ENCODE measurements at regions not wholly inside any gene's neighbourhood (a gene's known extent, or its start where the extent isn't known, plus 50 kb on each side); places are given as distances from the start of the nearest gene placed in this dataset.

DNA sequence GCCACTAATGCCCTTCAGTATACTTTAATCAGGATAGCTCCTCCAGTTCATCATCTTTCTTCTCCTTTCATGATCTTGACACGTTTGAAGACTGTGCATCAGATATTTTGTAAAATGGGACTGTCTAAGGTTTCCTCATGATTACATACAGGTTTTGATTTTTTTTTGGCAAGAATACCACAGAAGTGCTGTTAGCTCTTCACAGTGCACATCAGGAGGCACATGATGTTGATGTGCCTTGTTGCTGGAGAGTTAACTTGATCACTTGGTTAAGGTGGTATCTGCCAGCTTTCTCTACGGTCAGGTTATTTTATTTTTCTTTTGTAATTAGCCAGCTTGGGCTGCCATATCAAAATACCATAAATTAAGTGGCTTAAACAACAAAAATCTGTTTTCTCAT, 128.6 kb upstream of the IVNS1ABP start:
- H3K4me1 ChIP-seq = no peaks in the 10 kb centered on the region
- no peak for DNase-seq
- H3K36me3 ChIP-seq (ENCODE audit: low read depth, missing control alignments) = no peaks in the 10 kb centered on the region
- H3K9me3 ChIP-seq = no peaks in the 10 kb centered on the region
- TF ChIP-seq POLR2A (IDR thresholded peaks at IDR 0.05) = no peak
- TF ChIP-seq, protein P1, sequence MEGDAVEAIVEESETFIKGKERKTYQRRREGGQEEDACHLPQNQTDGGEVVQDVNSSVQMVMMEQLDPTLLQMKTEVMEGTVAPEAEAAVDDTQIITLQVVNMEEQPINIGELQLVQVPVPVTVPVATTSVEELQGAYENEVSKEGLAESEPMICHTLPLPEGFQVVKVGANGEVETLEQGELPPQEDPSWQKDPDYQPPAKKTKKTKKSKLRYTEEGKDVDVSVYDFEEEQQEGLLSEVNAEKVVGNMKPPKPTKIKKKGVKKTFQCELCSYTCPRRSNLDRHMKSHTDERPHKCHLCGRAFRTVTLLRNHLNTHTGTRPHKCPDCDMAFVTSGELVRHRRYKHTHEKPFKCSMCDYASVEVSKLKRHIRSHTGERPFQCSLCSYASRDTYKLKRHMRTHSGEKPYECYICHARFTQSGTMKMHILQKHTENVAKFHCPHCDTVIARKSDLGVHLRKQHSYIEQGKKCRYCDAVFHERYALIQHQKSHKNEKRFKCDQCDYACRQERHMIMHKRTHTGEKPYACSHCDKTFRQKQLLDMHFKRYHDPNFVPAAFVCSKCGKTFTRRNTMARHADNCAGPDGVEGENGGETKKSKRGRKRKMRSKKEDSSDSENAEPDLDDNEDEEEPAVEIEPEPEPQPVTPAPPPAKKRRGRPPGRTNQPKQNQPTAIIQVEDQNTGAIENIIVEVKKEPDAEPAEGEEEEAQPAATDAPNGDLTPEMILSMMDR (IDR thresholded peaks at IDR 0.05) = no peak
- no peaks in the 10 kb centered on the region for H3K27me3 ChIP-seq
- WGBS, 2 donors = 81 to 83% methylated on average over 2 of the region's 2 CpGs
- H3K27ac ChIP-seq = no peak overlapping the region
- intact Hi-C loops (cut with DNase I; ENCODE audit: low total_unique reads) = no loop called here
- H3K4me3 ChIP-seq = no peak overlapping the region

DNA sequence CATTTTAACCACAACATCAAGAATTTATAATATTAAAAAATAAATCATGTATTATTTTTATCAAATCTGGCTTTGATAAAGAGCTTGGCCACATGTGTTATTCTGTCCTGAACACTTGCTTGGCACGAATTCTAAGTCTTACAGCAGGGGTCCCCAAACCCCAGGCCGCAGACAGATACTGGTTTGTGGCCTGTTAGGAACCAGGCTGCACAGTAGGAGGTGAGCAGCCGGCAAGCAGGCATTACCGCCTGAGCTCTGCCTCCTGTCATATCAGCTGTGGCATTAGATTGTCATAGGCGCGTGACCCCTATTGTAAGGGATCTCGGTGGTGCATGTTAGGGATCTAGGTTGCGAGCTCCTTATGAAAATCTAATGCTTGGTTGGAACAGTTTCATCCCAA, 127.6 kb upstream of the IVNS1ABP start:
- Histone ChIP-seq H3K4me3 (no peak overlapping the region), H3K27ac (no peak overlapping the region), H3K27me3 (no peaks in the 10 kb centered on the region), H3K9me3 (no peaks in the 10 kb centered on the region), H3K4me1 (no peaks in the 10 kb centered on the region), H3K36me3 (ENCODE audit: low read depth, missing control alignments) (no peaks in the 10 kb centered on the region)
- TF ChIP-seq, protein P1 (IDR thresholded peaks at IDR 0.05) = no peak
- TF ChIP-seq POLR2A (IDR thresholded peaks at IDR 0.05) = no peak
- WGBS, 2 donors = 78 to 94% methylated on average over 7 to 8 of the region's 8 CpGs
- DNase-seq = no peak
- intact Hi-C loops (cut with DNase I; ENCODE audit: low total_unique reads) = no loop called here

DNA sequence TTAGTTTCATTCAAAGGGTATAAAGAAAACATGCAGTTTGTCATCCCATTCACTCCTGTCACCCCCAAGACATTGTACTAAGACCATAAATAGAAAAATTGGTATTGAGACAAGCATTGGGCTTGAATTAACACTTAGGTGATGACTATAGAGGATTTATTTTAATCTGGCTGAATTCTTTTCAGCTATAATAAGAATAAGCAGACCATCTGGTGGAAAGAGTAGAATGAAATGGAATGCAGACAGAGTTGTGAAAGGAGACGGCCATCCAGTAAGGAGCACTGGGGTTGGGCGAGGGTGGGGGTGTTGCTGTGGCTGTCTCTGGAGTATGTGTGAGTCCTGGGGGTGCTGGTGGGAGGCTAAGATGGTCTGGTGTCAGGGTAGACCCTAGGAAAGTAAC, 125.0 kb upstream of the IVNS1ABP start:
- Histone ChIP-seq H3K4me1 (no peaks in the 10 kb centered on the region), H3K4me3 (no peak overlapping the region), H3K36me3 (ENCODE audit: low read depth, missing control alignments) (no peaks in the 10 kb centered on the region), H3K27me3 (no peaks in the 10 kb centered on the region), H3K27ac (no peak overlapping the region), H3K9me3 (no peaks in the 10 kb centered on the region)
- 89 to 91% methylated on average over 2 of the region's 2 CpGs for WGBS, 2 donors
- TF ChIP-seq, protein P1 (IDR thresholded peaks at IDR 0.05) = no peak
- no peak for TF ChIP-seq POLR2A (IDR thresholded peaks at IDR 0.05)
- intact Hi-C loops (cut with DNase I; ENCODE audit: low total_unique reads) = no loop called here
- no peak for DNase-seq

DNA sequence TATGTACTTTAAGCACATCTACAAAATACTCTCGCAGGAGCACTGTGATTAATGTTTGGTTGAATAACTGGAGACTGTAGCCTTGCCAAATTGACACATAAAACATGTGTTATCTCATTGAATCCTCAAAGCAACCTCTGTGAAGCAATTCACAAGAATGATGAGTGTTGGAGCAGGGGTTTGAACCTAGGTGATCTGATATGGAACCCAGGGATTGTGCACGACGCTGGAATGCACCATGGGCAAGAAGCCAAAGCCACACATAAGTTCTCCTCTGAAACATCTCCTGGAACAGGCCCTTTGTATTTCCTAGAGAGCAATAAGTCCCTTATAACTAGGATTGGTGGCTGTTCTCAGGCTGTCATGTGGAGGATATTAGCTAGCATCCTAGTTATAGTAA, 124.6 kb upstream of the IVNS1ABP start:
- intact Hi-C loops (cut with DNase I; ENCODE audit: low total_unique reads) = no loop called here
- no peak for DNase-seq
- Histone ChIP-seq H3K27me3 (no peaks in the 10 kb centered on the region), H3K4me1 (no peaks in the 10 kb centered on the region), H3K36me3 (ENCODE audit: low read depth, missing control alignments) (no peaks in the 10 kb centered on the region), H3K9me3 (no peaks in the 10 kb centered on the region), H3K27ac (no peak overlapping the region), H3K4me3 (no peak overlapping the region)
- no peak for TF ChIP-seq POLR2A (IDR thresholded peaks at IDR 0.05)
- TF ChIP-seq, protein P1 (IDR thresholded peaks at IDR 0.05) = no peak
- WGBS, 2 donors = 14 to 29% methylated on average over 3 of the region's 3 CpGs

DNA sequence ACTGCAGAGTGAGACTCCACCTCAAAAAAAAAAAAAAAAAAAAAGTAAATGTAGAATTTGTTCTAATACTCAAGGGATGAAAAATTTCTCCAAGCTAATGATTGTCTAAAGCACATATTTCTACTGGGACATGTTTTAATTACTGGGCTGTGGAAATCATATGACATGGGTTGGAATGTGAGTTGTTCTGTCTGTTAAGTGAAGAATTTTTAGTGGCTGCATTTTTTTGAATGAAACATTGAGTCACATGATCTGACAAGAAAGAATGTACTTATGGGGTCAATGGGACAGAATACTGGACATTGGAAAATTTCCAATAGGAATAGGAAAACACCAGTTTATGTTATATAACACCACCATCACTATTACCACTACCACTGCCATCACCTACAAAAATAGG, 123.8 kb upstream of the IVNS1ABP start:
- H3K27me3 ChIP-seq = no peaks in the 10 kb centered on the region
- no peaks in the 10 kb centered on the region for H3K4me1 ChIP-seq
- no peak for DNase-seq
- no peaks in the 10 kb centered on the region for H3K9me3 ChIP-seq
- no peaks in the 10 kb centered on the region for H3K36me3 ChIP-seq (ENCODE audit: low read depth, missing control alignments)
- no peak overlapping the region for H3K27ac ChIP-seq
- H3K4me3 ChIP-seq = no peak overlapping the region
- TF ChIP-seq, protein P1 (IDR thresholded peaks at IDR 0.05) = no peak
- TF ChIP-seq POLR2A (IDR thresholded peaks at IDR 0.05) = no peak
- intact Hi-C loops (cut with DNase I; ENCODE audit: low total_unique reads) = no loop called here
